H1 (cell line): ENCODE measurements at regions not wholly inside any gene's neighbourhood (a gene's known extent, or its start where the extent isn't known, plus 50 kb on each side); places are given as distances from the start of the nearest gene placed in this dataset.

Experiments used
- CTCF ChIA-PET: fragments of 300-600 bp; sonication (Branson Sonifier 250); formaldehyde crosslinking; loops from one replicate; lab custom pipeline; 2021; ENCODE audit not compliant: partially characterized antibody; lab: Charles Lee
- POLR2A ChIA-PET: fragments of 300-600 bp; sonication (Branson Sonifier 250); formaldehyde crosslinking; loops from one replicate; lab custom pipeline; 2021; ENCODE audit warnings: inconsistent platforms; ENCODE audit not compliant: partially characterized antibody; lab: Charles Lee
- DNase-seq, 2 experiments: peaks; one replicate each; pipeline versions ENCODE4 v3.0.0 to v3.0.0-alpha.2; 2010 to 2022; ENCODE audit warnings: low spot score in 2 of 2, low read depth in 1 of 2, mixed read lengths in 1 of 2
- FAIRE-seq: peaks from 2 replicates; lab custom pipeline; 2011; peaks lifted over from hg19 to GRCh38; lab: Jason Lieb, UNC
- H2AFZ ChIP-seq: 2 replicates; pipeline ENCODE4 v1.8.1; 2012; ENCODE audit warnings: low read length, inconsistent platforms
- H2AK5ac ChIP-seq: 2 replicates; pipeline ENCODE4 v1.6.1; 2013; ENCODE audit warnings: low read depth, low read length
- H2BK120ac ChIP-seq: replicated peaks from 2 replicates; pipeline ENCODE3; 2013; ENCODE audit warnings: low read depth, low read length, inconsistent platforms
- H2BK12ac ChIP-seq: 2 replicates; pipeline ENCODE4 v1.6.1; 2013; ENCODE audit warnings: low read depth, low read length
- H2BK15ac ChIP-seq: 2 replicates; pipeline ENCODE4 v1.6.1; 2013; ENCODE audit warnings: low read length
- H2BK20ac ChIP-seq: 2 replicates; pipeline ENCODE4 v1.6.1; 2013; ENCODE audit warnings: low read length
- H2BK5ac ChIP-seq: 2 replicates; pipeline ENCODE4 v1.6.1; 2013; ENCODE audit warnings: low read depth, low read length
- H3K14ac ChIP-seq: 2 replicates; pipeline ENCODE4 v1.6.1; 2013; ENCODE audit warnings: inconsistent platforms; ENCODE audit not compliant: insufficient read length
- H3K18ac ChIP-seq: 2 replicates; pipeline ENCODE4 v1.6.1; 2013; ENCODE audit warnings: low read length; ENCODE audit errors: extremely low read depth
- H3K23ac ChIP-seq: 2 replicates; pipeline ENCODE4 v1.6.1; 2013; ENCODE audit warnings: inconsistent platforms; ENCODE audit not compliant: insufficient read length
- H3K23me2 ChIP-seq: 2 replicates; pipeline ENCODE4 v1.6.1; 2013; ENCODE audit warnings: low read depth, low read length
- H3K27ac ChIP-seq: 2 replicates; pipeline ENCODE4 v1.6.1; 2011; ENCODE audit warnings: low read depth, low read length, inconsistent platforms
- H3K27me3 ChIP-seq, 4 experiments: replicated peaks in 1 of 4; 1 replicate in 1 of 4; 2 replicates in 3 of 4; pipeline versions ENCODE4 v1.6.1 to v1.8.1; 2011 to 2013; ENCODE audit warnings: low read length in 3 of 4, mild to moderate bottlenecking in 3 of 4, inconsistent platforms in 2 of 4, mixed read lengths in 2 of 4, moderate library complexity in 1 of 4; ENCODE audit not compliant: control insufficient read depth in 3 of 4, insufficient read depth in 3 of 4; ENCODE audit errors: extremely low read depth in 1 of 4
- H3K36me3 ChIP-seq, 4 experiments: 2 replicates each; pipeline versions ENCODE4 v1.6.1 to v1.8.1; 2011 to 2013; ENCODE audit warnings: mild to moderate bottlenecking in 4 of 4, low read length in 3 of 4, moderate library complexity in 2 of 4, control low read depth in 1 of 4, inconsistent platforms in 1 of 4; ENCODE audit not compliant: insufficient read depth in 4 of 4, control insufficient read depth in 2 of 4
- H3K4ac ChIP-seq: replicated peaks from 2 replicates; pipeline ENCODE3; 2013; ENCODE audit warnings: low read length, low read depth, mixed read lengths, inconsistent platforms; ENCODE audit not compliant: insufficient read length
- H3K4me1 ChIP-seq, 4 experiments: replicated peaks in 1 of 4; 1 replicate in 1 of 4; 2 replicates in 3 of 4; pipeline versions ENCODE4 v1.6.1 to v1.8.1; 2011 to 2013; ENCODE audit warnings: low read length in 3 of 4, inconsistent platforms in 2 of 4, mixed read lengths in 1 of 4; ENCODE audit not compliant: insufficient read depth in 4 of 4, control insufficient read depth in 3 of 4
- H3K4me2 ChIP-seq, 2 experiments: 2 replicates each; pipeline versions ENCODE4 v1.6.1 to v1.8.1; 2011 to 2013; ENCODE audit warnings: low read depth in 2 of 2, low read length in 2 of 2, control low read depth in 1 of 2, inconsistent platforms in 1 of 2, mild to moderate bottlenecking in 1 of 2; ENCODE audit not compliant: insufficient read depth in 1 of 2
- H3K4me3 ChIP-seq, 4 experiments: fragments of 200-600, 300-600 bp in 1 of 4; sonication (generic), shearing (Covaris generic), sonication (Bioruptor Twin) in 1 of 4; 2 replicates each; pipeline versions ENCODE4 v1.5.1 to v1.8.1; 2011 to 2016; ENCODE audit warnings: low read length in 4 of 4, low read depth in 3 of 4, control low read depth in 2 of 4, inconsistent platforms in 2 of 4, mild to moderate bottlenecking in 2 of 4, mixed read lengths in 1 of 4, moderate library complexity in 1 of 4; ENCODE audit not compliant: insufficient read depth in 2 of 4; ENCODE audit errors: extremely low read depth in 1 of 4
- H3K56ac ChIP-seq: replicated peaks from 2 replicates; pipeline ENCODE3; 2013; ENCODE audit warnings: low read depth, mild to moderate bottlenecking, mixed read lengths, low read length, inconsistent platforms; ENCODE audit not compliant: insufficient read length
- H3K79me1 ChIP-seq: 2 replicates; pipeline ENCODE4 v1.6.1; 2013; ENCODE audit warnings: low read depth, low read length, control low read depth
- H3K79me2 ChIP-seq, 2 experiments: 2 replicates each; pipeline versions ENCODE4 v1.6.1 to v1.8.1; 2012 to 2013; ENCODE audit warnings: low read length in 2 of 2, mild to moderate bottlenecking in 2 of 2, inconsistent platforms in 1 of 2; ENCODE audit not compliant: insufficient read depth in 2 of 2, control insufficient read depth in 1 of 2
- H3K9ac ChIP-seq, 4 experiments: replicated peaks in 1 of 4; 1 replicate in 1 of 4; 2 replicates in 3 of 4; pipeline versions ENCODE4 v1.6.1 to v1.8.1; 2011 to 2013; ENCODE audit warnings: low read depth in 3 of 4, low read length in 3 of 4, control low read depth in 2 of 4, mild to moderate bottlenecking in 2 of 4, moderate library complexity in 2 of 4, inconsistent platforms in 1 of 4; ENCODE audit errors: extremely low read depth in 1 of 4
- H3K9me3 ChIP-seq, 2 experiments: 2 replicates each; pipeline versions ENCODE4 v1.6.1 to v1.8.1; 2012 to 2013; ENCODE audit warnings: mild to moderate bottlenecking in 2 of 2, moderate library complexity in 2 of 2, control low read depth in 1 of 2, inconsistent platforms in 1 of 2, low read depth in 1 of 2, low read length in 1 of 2, mixed read lengths in 1 of 2; ENCODE audit not compliant: insufficient read depth in 2 of 2
- H4K20me1 ChIP-seq, 2 experiments: replicated peaks in 1 of 2; 2 replicates each; pipeline versions ENCODE3 to v1.8.1; 2011 to 2013; ENCODE audit warnings: inconsistent platforms in 2 of 2, low read length in 2 of 2, mild to moderate bottlenecking in 1 of 2; ENCODE audit not compliant: insufficient read depth in 2 of 2, control insufficient read depth in 1 of 2
- H4K5ac ChIP-seq: 2 replicates; pipeline ENCODE4 v1.6.1; 2013; ENCODE audit warnings: low read length, low read depth, mixed read lengths, inconsistent platforms; ENCODE audit not compliant: insufficient read length
- H4K8ac ChIP-seq: 2 replicates; pipeline ENCODE4 v1.8.0; 2013; ENCODE audit warnings: mild to moderate bottlenecking, moderate library complexity, low read length, inconsistent platforms; ENCODE audit not compliant: insufficient read depth; ENCODE audit errors: extremely low read depth
- H4K91ac ChIP-seq: replicated peaks from 2 replicates; pipeline ENCODE3; 2013; ENCODE audit warnings: low read length, mixed read lengths, inconsistent platforms; ENCODE audit not compliant: insufficient read length
- WGBS, 2 experiments: shearing (Covaris generic) in 1 of 2; methylation state at CpG; one replicate each; pipeline versions ENCODE4 v1.1.6 to v1.1.7; 2013 to 2015; ENCODE audit warnings: low lambda C conversion rate in 2 of 2, mixed read lengths in 2 of 2, inconsistent platforms in 1 of 2, low coverage in 1 of 2, missing lambda C conversion rate in 1 of 2; ENCODE audit not compliant: insufficient replicate concordance in 2 of 2, insufficient coverage in 1 of 2, insufficient read length in 1 of 2; ENCODE audit errors: extremely low coverage in 1 of 2, missing lambda C conversion rate in 1 of 2; 5-methylcytosine and 5-hydroxymethylcytosine counted together
- TF ChIP-seq, protein P1 (sequence below): fragments of 300-600 bp; sonication (generic); IDR thresholded peaks from 2 replicates; pipeline ENCODE4 v1.7.1; 2012; ENCODE audit warnings: low read length, moderate library complexity, mild to moderate bottlenecking, inconsistent platforms; ENCODE audit not compliant: insufficient replicate concordance

GRCh38 chr13:85616275-85616674, 182.9 kb downstream of the SLITRK6 start:
- no peak overlapping the region for H3K9ac ChIP-seq
- H3K27me3 ChIP-seq: no peaks in the 10 kb centered on the region
- H3K79me1 ChIP-seq: no peaks in the 10 kb centered on the region
- no peak overlapping the region for H2BK120ac ChIP-seq
- FAIRE-seq (no peak), DNase-seq (no peak)
- no peak overlapping the region for H2BK5ac ChIP-seq
- no peak overlapping the region for H3K4me2 ChIP-seq
- H3K56ac ChIP-seq: no peak overlapping the region
- H3K4ac ChIP-seq: no peak overlapping the region
- H2BK15ac ChIP-seq: no peak overlapping the region
- POLR2A ChIA-PET: no interaction called here
- H3K36me3 ChIP-seq: no peaks in the 10 kb centered on the region
- no peak overlapping the region for H3K14ac ChIP-seq
- CTCF ChIA-PET: no interaction called here
- no peak overlapping the region for H3K18ac ChIP-seq
- H3K79me2 ChIP-seq: no peaks in the 10 kb centered on the region
- no peak overlapping the region for H3K23ac ChIP-seq
- 90% methylated on average over 2 of the region's 2 CpGs; no CpG with 5 or more reads in 1 of the 2 experiments for WGBS, 2 experiments
- no peak overlapping the region for H4K8ac ChIP-seq
- H3K4me3 ChIP-seq: no peak overlapping the region
- no peaks in the 10 kb centered on the region for H4K20me1 ChIP-seq
- H3K9me3 ChIP-seq: no peaks in the 10 kb centered on the region
- no peak overlapping the region for H3K27ac ChIP-seq
- no peaks in the 10 kb centered on the region for H3K23me2 ChIP-seq
- H2BK12ac ChIP-seq: no peak overlapping the region
- H2BK20ac ChIP-seq: no peak overlapping the region
- H2AFZ ChIP-seq: no peak overlapping the region
- H2AK5ac ChIP-seq: no peak overlapping the region
- H3K4me1 ChIP-seq: no peaks in the 10 kb centered on the region
- H4K91ac ChIP-seq: no peak overlapping the region
- no peak overlapping the region for H4K5ac ChIP-seq
- TF ChIP-seq, protein P1, sequence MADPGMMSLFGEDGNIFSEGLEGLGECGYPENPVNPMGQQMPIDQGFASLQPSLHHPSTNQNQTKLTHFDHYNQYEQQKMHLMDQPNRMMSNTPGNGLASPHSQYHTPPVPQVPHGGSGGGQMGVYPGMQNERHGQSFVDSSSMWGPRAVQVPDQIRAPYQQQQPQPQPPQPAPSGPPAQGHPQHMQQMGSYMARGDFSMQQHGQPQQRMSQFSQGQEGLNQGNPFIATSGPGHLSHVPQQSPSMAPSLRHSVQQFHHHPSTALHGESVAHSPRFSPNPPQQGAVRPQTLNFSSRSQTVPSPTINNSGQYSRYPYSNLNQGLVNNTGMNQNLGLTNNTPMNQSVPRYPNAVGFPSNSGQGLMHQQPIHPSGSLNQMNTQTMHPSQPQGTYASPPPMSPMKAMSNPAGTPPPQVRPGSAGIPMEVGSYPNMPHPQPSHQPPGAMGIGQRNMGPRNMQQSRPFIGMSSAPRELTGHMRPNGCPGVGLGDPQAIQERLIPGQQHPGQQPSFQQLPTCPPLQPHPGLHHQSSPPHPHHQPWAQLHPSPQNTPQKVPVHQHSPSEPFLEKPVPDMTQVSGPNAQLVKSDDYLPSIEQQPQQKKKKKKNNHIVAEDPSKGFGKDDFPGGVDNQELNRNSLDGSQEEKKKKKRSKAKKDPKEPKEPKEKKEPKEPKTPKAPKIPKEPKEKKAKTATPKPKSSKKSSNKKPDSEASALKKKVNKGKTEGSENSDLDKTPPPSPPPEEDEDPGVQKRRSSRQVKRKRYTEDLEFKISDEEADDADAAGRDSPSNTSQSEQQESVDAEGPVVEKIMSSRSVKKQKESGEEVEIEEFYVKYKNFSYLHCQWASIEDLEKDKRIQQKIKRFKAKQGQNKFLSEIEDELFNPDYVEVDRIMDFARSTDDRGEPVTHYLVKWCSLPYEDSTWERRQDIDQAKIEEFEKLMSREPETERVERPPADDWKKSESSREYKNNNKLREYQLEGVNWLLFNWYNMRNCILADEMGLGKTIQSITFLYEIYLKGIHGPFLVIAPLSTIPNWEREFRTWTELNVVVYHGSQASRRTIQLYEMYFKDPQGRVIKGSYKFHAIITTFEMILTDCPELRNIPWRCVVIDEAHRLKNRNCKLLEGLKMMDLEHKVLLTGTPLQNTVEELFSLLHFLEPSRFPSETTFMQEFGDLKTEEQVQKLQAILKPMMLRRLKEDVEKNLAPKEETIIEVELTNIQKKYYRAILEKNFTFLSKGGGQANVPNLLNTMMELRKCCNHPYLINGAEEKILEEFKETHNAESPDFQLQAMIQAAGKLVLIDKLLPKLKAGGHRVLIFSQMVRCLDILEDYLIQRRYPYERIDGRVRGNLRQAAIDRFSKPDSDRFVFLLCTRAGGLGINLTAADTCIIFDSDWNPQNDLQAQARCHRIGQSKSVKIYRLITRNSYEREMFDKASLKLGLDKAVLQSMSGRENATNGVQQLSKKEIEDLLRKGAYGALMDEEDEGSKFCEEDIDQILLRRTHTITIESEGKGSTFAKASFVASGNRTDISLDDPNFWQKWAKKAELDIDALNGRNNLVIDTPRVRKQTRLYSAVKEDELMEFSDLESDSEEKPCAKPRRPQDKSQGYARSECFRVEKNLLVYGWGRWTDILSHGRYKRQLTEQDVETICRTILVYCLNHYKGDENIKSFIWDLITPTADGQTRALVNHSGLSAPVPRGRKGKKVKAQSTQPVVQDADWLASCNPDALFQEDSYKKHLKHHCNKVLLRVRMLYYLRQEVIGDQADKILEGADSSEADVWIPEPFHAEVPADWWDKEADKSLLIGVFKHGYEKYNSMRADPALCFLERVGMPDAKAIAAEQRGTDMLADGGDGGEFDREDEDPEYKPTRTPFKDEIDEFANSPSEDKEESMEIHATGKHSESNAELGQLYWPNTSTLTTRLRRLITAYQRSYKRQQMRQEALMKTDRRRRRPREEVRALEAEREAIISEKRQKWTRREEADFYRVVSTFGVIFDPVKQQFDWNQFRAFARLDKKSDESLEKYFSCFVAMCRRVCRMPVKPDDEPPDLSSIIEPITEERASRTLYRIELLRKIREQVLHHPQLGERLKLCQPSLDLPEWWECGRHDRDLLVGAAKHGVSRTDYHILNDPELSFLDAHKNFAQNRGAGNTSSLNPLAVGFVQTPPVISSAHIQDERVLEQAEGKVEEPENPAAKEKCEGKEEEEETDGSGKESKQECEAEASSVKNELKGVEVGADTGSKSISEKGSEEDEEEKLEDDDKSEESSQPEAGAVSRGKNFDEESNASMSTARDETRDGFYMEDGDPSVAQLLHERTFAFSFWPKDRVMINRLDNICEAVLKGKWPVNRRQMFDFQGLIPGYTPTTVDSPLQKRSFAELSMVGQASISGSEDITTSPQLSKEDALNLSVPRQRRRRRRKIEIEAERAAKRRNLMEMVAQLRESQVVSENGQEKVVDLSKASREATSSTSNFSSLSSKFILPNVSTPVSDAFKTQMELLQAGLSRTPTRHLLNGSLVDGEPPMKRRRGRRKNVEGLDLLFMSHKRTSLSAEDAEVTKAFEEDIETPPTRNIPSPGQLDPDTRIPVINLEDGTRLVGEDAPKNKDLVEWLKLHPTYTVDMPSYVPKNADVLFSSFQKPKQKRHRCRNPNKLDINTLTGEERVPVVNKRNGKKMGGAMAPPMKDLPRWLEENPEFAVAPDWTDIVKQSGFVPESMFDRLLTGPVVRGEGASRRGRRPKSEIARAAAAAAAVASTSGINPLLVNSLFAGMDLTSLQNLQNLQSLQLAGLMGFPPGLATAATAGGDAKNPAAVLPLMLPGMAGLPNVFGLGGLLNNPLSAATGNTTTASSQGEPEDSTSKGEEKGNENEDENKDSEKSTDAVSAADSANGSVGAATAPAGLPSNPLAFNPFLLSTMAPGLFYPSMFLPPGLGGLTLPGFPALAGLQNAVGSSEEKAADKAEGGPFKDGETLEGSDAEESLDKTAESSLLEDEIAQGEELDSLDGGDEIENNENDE: no peak
